ENCODE measurements at regions not wholly inside any gene's neighbourhood (a gene's known extent, or its start where the extent isn't known, plus 50 kb on each side); places are given as distances from the start of the nearest gene placed in this dataset.

DNA sequence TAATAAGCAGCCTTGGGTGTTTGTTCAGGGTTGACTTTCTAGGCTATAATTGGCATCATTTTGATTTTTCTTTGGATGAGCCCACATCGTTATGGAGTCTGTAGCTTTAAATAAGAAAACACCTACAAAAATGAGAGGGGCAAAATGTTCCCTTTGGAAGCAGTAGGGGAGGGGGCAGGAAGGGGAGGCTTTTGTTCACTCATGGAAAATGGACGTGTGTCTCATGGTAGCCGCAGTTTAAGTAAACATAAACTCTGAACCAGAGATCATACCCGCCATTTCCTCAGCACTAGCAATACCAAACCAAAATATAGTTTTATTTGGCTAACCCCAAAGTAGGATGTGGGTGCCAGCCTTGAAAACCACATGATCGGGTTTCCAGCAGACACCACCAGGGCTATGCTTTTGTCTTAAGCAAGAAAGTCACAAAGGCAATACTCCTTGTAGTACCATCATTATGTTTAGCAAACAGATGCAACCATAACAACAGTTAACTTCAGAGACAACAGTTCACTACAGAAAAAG lies 572.5 kb upstream of the JAG1 start (continued):
- TF ChIP-seq, protein P1, sequence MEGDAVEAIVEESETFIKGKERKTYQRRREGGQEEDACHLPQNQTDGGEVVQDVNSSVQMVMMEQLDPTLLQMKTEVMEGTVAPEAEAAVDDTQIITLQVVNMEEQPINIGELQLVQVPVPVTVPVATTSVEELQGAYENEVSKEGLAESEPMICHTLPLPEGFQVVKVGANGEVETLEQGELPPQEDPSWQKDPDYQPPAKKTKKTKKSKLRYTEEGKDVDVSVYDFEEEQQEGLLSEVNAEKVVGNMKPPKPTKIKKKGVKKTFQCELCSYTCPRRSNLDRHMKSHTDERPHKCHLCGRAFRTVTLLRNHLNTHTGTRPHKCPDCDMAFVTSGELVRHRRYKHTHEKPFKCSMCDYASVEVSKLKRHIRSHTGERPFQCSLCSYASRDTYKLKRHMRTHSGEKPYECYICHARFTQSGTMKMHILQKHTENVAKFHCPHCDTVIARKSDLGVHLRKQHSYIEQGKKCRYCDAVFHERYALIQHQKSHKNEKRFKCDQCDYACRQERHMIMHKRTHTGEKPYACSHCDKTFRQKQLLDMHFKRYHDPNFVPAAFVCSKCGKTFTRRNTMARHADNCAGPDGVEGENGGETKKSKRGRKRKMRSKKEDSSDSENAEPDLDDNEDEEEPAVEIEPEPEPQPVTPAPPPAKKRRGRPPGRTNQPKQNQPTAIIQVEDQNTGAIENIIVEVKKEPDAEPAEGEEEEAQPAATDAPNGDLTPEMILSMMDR (IDR thresholded peaks at IDR 0.05 in 2 of 3, conservative IDR thresholded peaks at IDR 0.05 in 1 of 3; ENCODE audit: borderline replicate concordance in 1 of 3, insufficient read depth in 1 of 3, low read depth in 2 of 3, low read length in 2 of 3): no peak
- TF ChIP-seq RAD21 (IDR thresholded peaks at IDR 0.05; ENCODE audit: low read depth): no peak

DNA sequence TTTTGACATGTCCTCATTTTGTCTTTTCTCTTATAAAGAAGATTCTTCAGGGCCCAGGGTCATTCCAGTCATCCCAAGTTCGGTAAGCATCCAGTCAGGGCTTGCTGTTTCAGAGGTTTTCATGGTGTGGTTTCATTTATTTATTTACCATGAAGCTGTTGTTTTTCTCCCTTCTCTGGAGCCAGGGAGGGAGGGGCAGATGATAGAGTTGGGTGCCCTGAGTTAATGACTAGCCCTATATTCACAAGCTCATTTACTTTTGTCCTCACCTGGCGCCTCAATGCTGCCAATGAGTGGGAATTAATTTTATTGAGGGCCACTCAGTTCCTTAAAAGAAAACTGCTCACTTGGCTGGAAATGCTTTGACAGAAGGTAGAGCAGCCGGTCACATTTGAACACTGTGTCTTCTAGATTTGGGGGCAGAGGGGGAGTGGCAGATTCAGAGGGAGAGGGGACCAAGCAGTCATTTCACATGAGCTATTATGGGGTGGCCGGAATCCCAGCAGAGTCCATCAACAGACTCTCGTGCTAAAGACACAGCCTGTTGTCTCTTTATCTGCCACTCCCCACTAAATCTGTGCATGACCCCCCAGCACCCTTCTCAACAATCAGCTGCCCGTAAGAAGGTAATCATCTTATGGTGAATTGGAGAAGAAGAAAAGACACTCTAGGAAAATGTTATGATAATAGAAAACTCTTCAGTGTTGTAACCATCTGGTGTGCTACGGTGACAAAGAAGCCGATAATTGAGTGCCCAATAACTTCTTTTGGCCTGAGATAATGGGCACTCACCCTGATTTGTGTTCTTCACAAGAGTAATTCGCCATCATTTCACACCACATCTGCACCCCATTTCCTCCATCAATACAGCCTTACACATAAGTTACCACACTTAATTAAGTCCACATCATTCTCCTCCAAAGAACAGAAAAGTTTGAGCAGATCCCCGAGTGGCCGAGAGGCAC lies 573.5 kb upstream of the JAG1 start:
- DNase-seq (ENCODE audit: low read depth, low spot score) (no peak), ATAC-seq (no peak)
- no peaks in the 10 kb centered on the region for H3K4me1 ChIP-seq (ENCODE audit: control insufficient read depth in 1 of 2, insufficient read depth in 2 of 2, low read length in 2 of 2)
- H3K36me3 ChIP-seq (ENCODE audit: control insufficient read depth in 1 of 2, insufficient read depth in 2 of 2, low read length in 2 of 2): no peaks in the 10 kb centered on the region
- no peak for TF ChIP-seq SP1 (IDR thresholded peaks at IDR 0.05; ENCODE audit: low read depth)
- TF ChIP-seq POLR2A (IDR thresholded peaks at IDR 0.05; ENCODE audit: borderline replicate concordance, extremely low read depth, insufficient read depth, insufficient read length): no peak
- no peak for TF ChIP-seq ZFX (IDR thresholded peaks at IDR 0.05)
- no peak overlapping the region for H3K4me2 ChIP-seq (ENCODE audit: low read length)
- no TSS peak for BruUV-seq (replicated peaks)
- intact Hi-C loops (cut with micrococcal nuclease): no loop called here
- no peaks in the 10 kb centered on the region for H3K79me2 ChIP-seq (ENCODE audit: insufficient read depth, low read length)
- H3K9me3 ChIP-seq (ENCODE audit: control insufficient read depth in 1 of 2, insufficient read depth in 1 of 2, low read depth in 1 of 2, low read length in 2 of 2): no peaks in the 10 kb centered on the region
- no peaks in the 10 kb centered on the region for H4K20me1 ChIP-seq (ENCODE audit: insufficient read depth)
- no peaks in the 10 kb centered on the region for H3K27me3 ChIP-seq (ENCODE audit: insufficient read depth, low read length)
- POLR2A ChIA-PET: no interaction called here
- H3K9ac ChIP-seq (ENCODE audit: low read length): no peak overlapping the region
- RAD21 ChIA-PET (ENCODE audit: low non-redundant PET in 1 of 2, low total read pairs in 2 of 2, uncharacterized antibody in 2 of 2, unreplicated experiment in 2 of 2): no interaction called here
- H3K4me3 ChIP-seq (replicated peaks in 1 of 2; ENCODE audit: low read depth in 1 of 2, low read length in 2 of 2): no peak overlapping the region
- CTCF ChIA-PET: no interaction called here
- H3K9me2 ChIP-seq (ENCODE audit: insufficient read depth): no peaks in the 10 kb centered on the region
- H2AFZ ChIP-seq (ENCODE audit: low read depth, low read length, poor library complexity, severe bottlenecking): no peak overlapping the region
- no peak overlapping the region for H3K27ac ChIP-seq (ENCODE audit: low read depth, low read length)
